NCI-H1105 (cell line): ENCODE measurements at regions not wholly inside any gene's neighbourhood (a gene's known extent, or its start where the extent isn't known, plus 50 kb on each side); places are given as distances from the start of the nearest gene placed in this dataset.
"Not testable (repeated sequence)": the region's sequence is repeated elsewhere in the genome, so short reads cannot be mapped to it uniquely, and the experiment has no call there.

Experiments used
- DNase-seq: peaks from one replicate; lab custom pipeline; 2025; lab: John Stamatoyannopoulos, UW

GRCh38 chrX:69062493-69062892 lies 102.8 kb downstream of the PJA1 start:
- no peak for DNase-seq

- DNase-seq, result no peak
Measured at GRCh38 chrX:69060631-69061408, 104.4 kb downstream of the PJA1 start.

- DNase-seq, result no peak
Measured at GRCh38 chrX:69055193-69055592, 110.1 kb downstream of the PJA1 start.

GRCh38 chrX:69054497-69054896 lies 110.8 kb downstream of the PJA1 start:
- DNase-seq, result not testable (repeated sequence)

GRCh38 chrX:69051901-69052300 lies 113.4 kb downstream of the PJA1 start:
- no peak for DNase-seq

GRCh38 chrX:69050051-69050765 lies 115.0 kb downstream of the PJA1 start:
- DNase-seq, result no peak

GRCh38 chrX:69046996-69047490 lies 118.2 kb downstream of the PJA1 start:
- DNase-seq, result no peak

GRCh38 chrX:69045616-69046345 lies 119.5 kb downstream of the PJA1 start:
- no peak for DNase-seq

- DNase-seq, result no peak
Measured at GRCh38 chrX:69038816-69039215, 126.4 kb downstream of the PJA1 start.

- DNase-seq, result no peak
Measured at GRCh38 chrX:69038188-69038587, 127.1 kb downstream of the PJA1 start.

GRCh38 chrX:69037786-69038185 lies 127.5 kb downstream of the PJA1 start:
- no peak for DNase-seq

GRCh38 chrX:69036674-69037573 lies 128.3 kb downstream of the PJA1 start:
- no peak for DNase-seq

GRCh38 chrX:69034451-69034850 lies 130.8 kb downstream of the PJA1 start:
- no peak for DNase-seq

GRCh38 chrX:69033936-69034335 lies 131.3 kb downstream of the PJA1 start:
- DNase-seq, result no peak

GRCh38 chrX:69032601-69033000 lies 132.7 kb downstream of the PJA1 start:
- no peak for DNase-seq

- no peak for DNase-seq
Measured at GRCh38 chrX:69031971-69032391, 133.3 kb downstream of the PJA1 start.

GRCh38 chrX:69031181-69031580 lies 134.1 kb downstream of the PJA1 start:
- DNase-seq, result no peak

- no peak for DNase-seq
Measured at GRCh38 chrX:69029771-69030170, 135.5 kb downstream of the PJA1 start.

GRCh38 chrX:69028761-69029120 lies 136.5 kb downstream of the PJA1 start:
- no peak for DNase-seq

- DNase-seq, result no peak
Measured at GRCh38 chrX:69028006-69028760, 137.1 kb downstream of the PJA1 start.
